GM10248 (cell line): ENCODE measurements at regions not wholly inside any gene's neighbourhood (a gene's known extent, or its start where the extent isn't known, plus 50 kb on each side); places are given as distances from the start of the nearest gene placed in this dataset.

ENCODE experiments used
- CTCF ChIA-PET: fragments of 300-600 bp; sonication (Branson Sonifier 250); formaldehyde crosslinking; extraction: SDS; loops from one replicate; lab custom pipeline; 2021; ENCODE audit warnings: antibody characterized with exemption; lab: Yijun Ruan, JAX
- POLR2A ChIA-PET: fragments of 350-650 bp; sonication (Branson Sonifier 250); formaldehyde crosslinking; extraction: SDS; loops from one replicate; lab custom pipeline; 2020; ENCODE audit warnings: antibody characterized with exemption; lab: Yijun Ruan, JAX
- DNase-seq: peaks from one replicate; pipeline ENCODE4 v3.0.0; 2012; ENCODE audit errors: extremely low spot score
- TF ChIP-seq, protein P1 (sequence below): IDR thresholded peaks from 2 replicates; pipeline ENCODE4 v1.5.1; 2012; ENCODE audit warnings: mild to moderate bottlenecking, low read depth; ENCODE audit errors: extremely low read depth, missing control alignments, control extremely low read depth

GRCh38 chr2:13091861-13092378 lies 375.2 kb downstream of the TRIB2 start:
- TF ChIP-seq, protein P1, sequence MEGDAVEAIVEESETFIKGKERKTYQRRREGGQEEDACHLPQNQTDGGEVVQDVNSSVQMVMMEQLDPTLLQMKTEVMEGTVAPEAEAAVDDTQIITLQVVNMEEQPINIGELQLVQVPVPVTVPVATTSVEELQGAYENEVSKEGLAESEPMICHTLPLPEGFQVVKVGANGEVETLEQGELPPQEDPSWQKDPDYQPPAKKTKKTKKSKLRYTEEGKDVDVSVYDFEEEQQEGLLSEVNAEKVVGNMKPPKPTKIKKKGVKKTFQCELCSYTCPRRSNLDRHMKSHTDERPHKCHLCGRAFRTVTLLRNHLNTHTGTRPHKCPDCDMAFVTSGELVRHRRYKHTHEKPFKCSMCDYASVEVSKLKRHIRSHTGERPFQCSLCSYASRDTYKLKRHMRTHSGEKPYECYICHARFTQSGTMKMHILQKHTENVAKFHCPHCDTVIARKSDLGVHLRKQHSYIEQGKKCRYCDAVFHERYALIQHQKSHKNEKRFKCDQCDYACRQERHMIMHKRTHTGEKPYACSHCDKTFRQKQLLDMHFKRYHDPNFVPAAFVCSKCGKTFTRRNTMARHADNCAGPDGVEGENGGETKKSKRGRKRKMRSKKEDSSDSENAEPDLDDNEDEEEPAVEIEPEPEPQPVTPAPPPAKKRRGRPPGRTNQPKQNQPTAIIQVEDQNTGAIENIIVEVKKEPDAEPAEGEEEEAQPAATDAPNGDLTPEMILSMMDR = no peak
- ChIA-PET CTCF (no interaction called here), POLR2A (no interaction called here)
- DNase-seq = no peak

DNA sequence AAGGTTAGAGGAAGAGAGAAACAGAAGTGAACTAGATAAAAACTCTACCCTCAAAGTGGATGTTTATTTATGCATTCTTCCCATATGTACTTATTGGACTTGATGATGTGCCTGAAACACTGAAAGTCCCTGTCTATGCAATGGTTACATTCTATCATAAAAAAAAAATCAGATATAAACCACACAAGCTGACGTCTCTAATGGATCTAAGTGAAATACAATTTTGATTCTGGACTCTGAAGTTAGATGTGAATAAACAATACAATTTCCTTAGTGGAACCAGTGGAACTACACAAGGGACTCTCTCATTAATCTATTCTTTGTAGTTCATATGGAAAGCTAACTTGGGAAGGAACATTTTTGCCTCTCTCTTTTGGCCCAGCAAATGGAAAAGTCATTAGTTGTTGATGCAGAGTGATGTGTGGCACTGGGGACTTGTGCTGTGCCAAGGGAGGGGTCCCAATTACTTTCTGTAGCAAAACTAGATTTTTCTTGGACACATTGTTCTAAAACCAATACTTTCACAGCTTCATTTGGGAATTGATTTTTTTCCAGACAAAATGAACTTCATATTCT lies 376.8 kb downstream of the TRIB2 start:
- TF ChIP-seq, protein P1 = no peak
- ChIA-PET POLR2A (no interaction called here), CTCF (no interaction called here)
- no peak for DNase-seq

DNA sequence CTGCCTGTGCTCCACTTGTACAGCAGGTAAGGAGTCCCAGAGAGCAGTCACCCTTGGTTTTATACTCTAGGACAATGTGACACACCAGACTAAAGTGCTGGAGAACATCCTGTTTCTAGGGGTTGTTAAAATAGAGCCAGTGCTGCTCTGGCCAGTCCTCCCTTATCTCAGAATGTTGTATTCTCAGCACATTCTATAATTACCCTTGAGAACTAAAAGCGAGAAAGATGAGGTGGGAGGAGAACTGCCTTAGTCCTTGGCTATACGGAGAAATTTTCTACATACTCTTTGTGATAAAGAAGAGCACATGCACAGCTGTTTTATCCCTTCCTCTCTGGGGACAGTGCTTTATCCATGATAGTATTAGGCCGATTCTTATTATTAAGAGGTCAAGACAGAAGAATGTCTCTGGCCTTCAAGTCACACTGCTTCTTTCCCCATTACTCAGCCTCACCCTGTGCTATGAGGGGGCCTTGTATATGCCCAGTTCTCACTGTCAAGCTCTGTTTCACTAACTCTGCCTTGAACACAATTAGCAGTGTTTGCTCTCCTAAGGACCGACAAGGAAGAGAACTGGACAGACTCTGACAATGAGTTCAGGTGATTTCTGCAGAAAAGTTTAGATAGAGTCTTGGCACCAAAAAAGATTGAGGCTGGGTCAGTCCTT lies 385.8 kb downstream of the TRIB2 start:
- TF ChIP-seq, protein P1 = no peak
- ChIA-PET POLR2A (no interaction called here), CTCF (interaction anchor here (1.6 kb wide), 1 partner anchor 9 kb away, joined by 3 read pairs; no protein-coding TSS in a partner anchor)
- no peak for DNase-seq

GRCh38 chr2:13103151-13103550 lies 386.4 kb downstream of the TRIB2 start:
- POLR2A ChIA-PET = no interaction called here
- no peak for DNase-seq
- TF ChIP-seq, protein P1 = no peak
- CTCF ChIA-PET = interaction anchor here (1.4 to 1.6 kb wide), 2 partner anchors 8 to 10 kb away, joined by 3 to 4 read pairs; no protein-coding TSS in a partner anchor

GRCh38 chr2:13103778-13104493 lies 387.2 kb downstream of the TRIB2 start:
- no peak for DNase-seq
- POLR2A ChIA-PET = no interaction called here
- CTCF ChIA-PET = interaction anchor here (1.4 kb wide), 1 partner anchor 9 kb away, joined by 4 read pairs; no protein-coding TSS in a partner anchor
- TF ChIP-seq, protein P1 = no peak

- DNase-seq = no peak
- ChIA-PET CTCF (interaction anchor here (1.4 kb wide), 1 partner anchor 8 kb away, joined by 4 read pairs; no protein-coding TSS in a partner anchor), POLR2A (no interaction called here)
- TF ChIP-seq, protein P1 = no peak
Measured at GRCh38 chr2:13104723-13105122, 388.0 kb downstream of the TRIB2 start.
